GM12874 (cell line): ENCODE measurements at regions not wholly inside any gene's neighbourhood (a gene's known extent, or its start where the extent isn't known, plus 50 kb on each side); places are given as distances from the start of the nearest gene placed in this dataset.
A peak's percentile ranks its signal among the peaks of the same experiment; 100 is the strongest.

Source experiments
- CTCF ChIP-seq: IDR thresholded peaks from 2 replicates; pipeline ENCODE4 v1.5.1; 2011; ENCODE audit warnings: low read depth, mild to moderate bottlenecking, control low read depth, low read length, moderate library complexity; ENCODE audit not compliant: insufficient read depth

DNA sequence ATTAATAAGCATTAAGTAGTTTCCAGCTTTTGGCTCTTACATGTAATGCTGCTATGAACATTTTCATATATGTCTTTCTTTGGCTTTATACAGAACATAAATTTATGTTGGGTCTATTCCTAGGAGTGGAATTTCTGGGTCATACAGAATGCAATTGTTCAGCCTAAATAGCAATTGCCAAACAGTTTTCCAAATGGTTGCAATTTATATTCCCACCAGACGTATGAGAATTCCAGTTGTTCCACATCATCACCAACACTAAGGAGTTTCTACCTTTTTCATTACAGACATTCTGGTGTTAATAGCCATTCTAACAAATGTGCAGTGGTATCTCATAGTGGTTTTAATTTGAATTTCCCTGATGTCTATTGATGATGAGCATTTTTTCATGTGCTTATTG, 160.1 kb upstream of the TMC3 start:
- no peak for TF ChIP-seq CTCF

DNA sequence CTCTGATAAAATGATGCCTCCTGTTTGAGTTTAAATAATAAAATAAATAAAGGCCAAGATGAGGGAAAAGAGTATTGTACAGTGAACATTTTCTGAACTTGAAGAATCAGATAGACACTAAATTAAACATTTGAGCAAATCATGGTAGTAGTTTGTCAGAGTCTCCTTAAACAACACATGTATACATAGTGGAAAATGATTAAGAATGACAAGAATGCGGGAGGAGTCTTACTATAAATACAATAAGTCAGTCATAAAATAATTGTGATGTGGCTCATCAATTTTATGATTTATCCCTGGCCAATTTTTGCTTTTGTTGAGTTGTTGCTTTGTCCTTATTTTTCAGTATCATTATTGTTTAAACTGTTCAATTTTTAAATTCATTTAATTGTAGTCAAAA, 158.0 kb upstream of the TMC3 start:
- TF ChIP-seq CTCF = no peak

DNA sequence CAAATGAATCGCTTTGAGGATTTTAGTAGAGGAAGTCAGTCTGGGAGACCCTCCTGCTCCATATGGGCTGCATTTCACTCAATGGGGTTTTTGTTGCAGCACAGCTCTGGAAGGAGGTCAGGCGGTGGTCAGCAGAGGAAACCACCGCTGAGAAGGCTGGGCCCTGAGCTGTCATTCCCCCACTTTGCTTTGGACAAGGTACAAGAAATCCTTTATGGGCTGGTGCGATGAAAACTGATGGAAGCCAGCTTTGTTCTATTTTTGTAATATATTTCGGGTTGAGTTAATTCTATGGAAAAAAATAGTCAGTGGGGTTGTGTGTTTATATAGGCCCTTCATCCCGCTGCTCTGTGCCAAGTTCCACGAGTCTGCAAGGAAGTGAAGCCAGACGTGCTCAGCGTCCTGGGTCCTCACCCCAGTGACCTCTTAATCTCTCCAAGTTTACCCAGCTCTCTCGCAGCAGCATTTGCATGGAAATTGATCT, 157.1 kb upstream of the TMC3 start:
- TF ChIP-seq CTCF = no peak

DNA sequence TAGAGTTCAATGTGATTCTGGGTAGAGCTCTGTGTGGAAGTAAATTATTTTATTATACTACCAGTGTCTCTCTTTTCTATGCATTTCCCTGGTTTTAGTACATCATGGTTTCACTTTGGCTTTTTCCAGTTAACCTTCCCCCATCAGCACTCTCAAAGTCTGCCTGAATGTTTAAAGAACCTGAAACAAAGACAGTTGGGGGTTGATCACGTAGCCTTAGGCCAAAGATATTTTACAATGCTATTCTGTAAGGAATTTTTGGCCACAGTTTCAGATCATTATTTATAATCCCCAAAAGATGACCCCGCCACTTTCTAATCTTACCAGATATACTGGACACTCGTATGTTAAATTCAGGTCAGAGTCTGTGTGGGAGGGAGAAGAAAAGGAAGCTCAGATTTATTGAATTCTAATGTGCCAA, 156.3 kb upstream of the TMC3 start:
- no peak for TF ChIP-seq CTCF

GRCh38 chr15:81529481-81529880, 155.5 kb upstream of the TMC3 start:
- no peak for TF ChIP-seq CTCF

- TF ChIP-seq CTCF = no peak
Observed at GRCh38 chr15:81526029-81526428, 152.0 kb upstream of the TMC3 start.

DNA sequence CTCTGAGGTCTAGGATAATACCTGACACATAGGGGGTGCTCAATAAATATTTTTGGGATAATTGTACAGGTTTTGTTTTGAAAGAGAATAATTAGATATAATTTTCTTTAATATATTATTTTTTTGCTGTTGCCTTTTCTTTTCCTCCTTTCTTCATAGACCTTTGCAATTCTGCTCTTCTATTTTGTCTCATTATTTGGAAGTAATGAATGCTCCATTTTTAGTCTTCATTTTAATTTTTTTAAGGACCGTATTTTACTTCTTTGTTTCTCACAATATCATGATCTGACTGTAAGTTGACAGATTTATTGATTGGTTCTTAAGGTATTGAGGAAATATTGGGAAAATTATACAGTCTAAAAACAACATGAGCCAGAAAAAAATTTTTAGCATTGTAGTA, 150.5 kb upstream of the TMC3 start:
- TF ChIP-seq CTCF = no peak

DNA sequence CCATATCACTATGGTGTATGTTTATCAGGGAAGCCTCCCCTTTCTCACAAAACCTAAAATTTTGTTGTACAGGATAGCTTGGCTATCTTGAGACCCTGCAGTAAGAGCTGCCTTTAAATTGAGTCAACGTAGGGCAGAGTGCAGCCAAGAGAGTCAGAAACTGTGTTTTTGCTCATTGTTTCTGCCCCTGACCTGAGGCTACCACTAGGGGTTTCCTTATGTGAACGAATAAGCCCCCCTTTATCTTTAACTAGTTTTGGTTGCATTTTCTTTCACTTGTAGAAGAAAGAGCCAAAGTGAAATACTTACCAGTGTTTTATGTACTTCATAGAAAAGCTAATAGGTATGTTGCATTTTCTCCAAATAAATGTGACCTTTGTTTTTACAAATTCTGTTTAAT, 149.9 kb upstream of the TMC3 start:
- 0 out of 2 replicates have a peak, but pooled peaks have one; percentile 7 for TF ChIP-seq CTCF
